ENCODE measurements at regions not wholly inside any gene's neighbourhood (a gene's known extent, or its start where the extent isn't known, plus 50 kb on each side); places are given as distances from the start of the nearest gene placed in this dataset.

GRCh38 chr9:78630966-78631365, 334.0 kb downstream of the PSAT1 start:
- H3K4me2 ChIP-seq (ENCODE audit: unreplicated experiment), result no peak overlapping the region
- no peaks in the 10 kb centered on the region for H3K9me3 ChIP-seq (ENCODE audit: low read depth)
- no peak overlapping the region for H2AFZ ChIP-seq
- H3K4me3 ChIP-seq, result no peak overlapping the region
- TF ChIP-seq EZH2 (IDR thresholded peaks at IDR 0.05; ENCODE audit: insufficient read depth, poor library complexity, severe bottlenecking), result no peak
- TF ChIP-seq EZH2phosphoT487 (IDR thresholded peaks at IDR 0.05; ENCODE audit: insufficient read depth, low read depth), result no peak
- H3K9ac ChIP-seq, result no peak overlapping the region
- H3F3A ChIP-seq (ENCODE audit: insufficient read depth), result no peaks in the 10 kb centered on the region
- WGBS, 2 experiments (ENCODE audit: low coverage in 1 of 2, low lambda C conversion rate in 2 of 2, missing lambda C conversion rate in 2 of 2), result 41 to 52% methylated on average over 4 of the region's 4 CpGs
- no peaks in the 10 kb centered on the region for H3K79me2 ChIP-seq (ENCODE audit: insufficient read depth)
- H3K27me3 ChIP-seq (replicated peaks; ENCODE audit: insufficient read depth), result no peaks in the 10 kb centered on the region
- H3K4me1 ChIP-seq (ENCODE audit: insufficient read depth), result no peaks in the 10 kb centered on the region
- in situ Hi-C loops (cut with MboI), result no loop called here
- no peaks in the 10 kb centered on the region for H4K20me1 ChIP-seq (ENCODE audit: insufficient read depth)
- H3K36me3 ChIP-seq (ENCODE audit: low read depth), result no peaks in the 10 kb centered on the region
- DNase-seq, result no peak
- no peak overlapping the region for H3K27ac ChIP-seq
- no peaks in the 10 kb centered on the region for H3K9me2 ChIP-seq (ENCODE audit: insufficient read depth)

- in situ Hi-C loops (cut with MboI), result no loop called here
- no peaks in the 10 kb centered on the region for H3K9me2 ChIP-seq (ENCODE audit: insufficient read depth)
- no peaks in the 10 kb centered on the region for H3F3A ChIP-seq (ENCODE audit: insufficient read depth)
- TF ChIP-seq EZH2phosphoT487 (IDR thresholded peaks at IDR 0.05; ENCODE audit: insufficient read depth, low read depth), result no peak
- no peak for TF ChIP-seq EZH2 (IDR thresholded peaks at IDR 0.05; ENCODE audit: insufficient read depth, poor library complexity, severe bottlenecking)
- WGBS, 2 experiments (ENCODE audit: low coverage in 1 of 2, low lambda C conversion rate in 2 of 2, missing lambda C conversion rate in 2 of 2), result 32 to 47% methylated on average over 4 of the region's 4 CpGs
- H3K4me3 ChIP-seq, result no peak overlapping the region
- H3K36me3 ChIP-seq (ENCODE audit: low read depth), result no peaks in the 10 kb centered on the region
- no peaks in the 10 kb centered on the region for H3K9me3 ChIP-seq (ENCODE audit: low read depth)
- H3K27ac ChIP-seq, result no peak overlapping the region
- H4K20me1 ChIP-seq (ENCODE audit: insufficient read depth), result no peaks in the 10 kb centered on the region
- no peak overlapping the region for H3K9ac ChIP-seq
- H2AFZ ChIP-seq, result no peak overlapping the region
- H3K27me3 ChIP-seq (replicated peaks; ENCODE audit: insufficient read depth), result no peaks in the 10 kb centered on the region
- no peak for DNase-seq
- no peaks in the 10 kb centered on the region for H3K4me1 ChIP-seq (ENCODE audit: insufficient read depth)
- no peak overlapping the region for H3K4me2 ChIP-seq (ENCODE audit: unreplicated experiment)
- H3K79me2 ChIP-seq (ENCODE audit: insufficient read depth), result no peaks in the 10 kb centered on the region
Observed at GRCh38 chr9:78640728-78641127, 343.8 kb downstream of the PSAT1 start.

- H3K4me1 ChIP-seq (ENCODE audit: insufficient read depth), result no peaks in the 10 kb centered on the region
- H3K9ac ChIP-seq, result no peak overlapping the region
- H3K79me2 ChIP-seq (ENCODE audit: insufficient read depth), result no peaks in the 10 kb centered on the region
- H4K20me1 ChIP-seq (ENCODE audit: insufficient read depth), result no peaks in the 10 kb centered on the region
- no peaks in the 10 kb centered on the region for H3K9me2 ChIP-seq (ENCODE audit: insufficient read depth)
- H3K4me2 ChIP-seq (ENCODE audit: unreplicated experiment), result no peak overlapping the region
- H3F3A ChIP-seq (ENCODE audit: insufficient read depth), result no peaks in the 10 kb centered on the region
- peak; percentile 38 for DNase-seq
- in situ Hi-C loops (cut with MboI), result no loop called here
- H3K27me3 ChIP-seq (replicated peaks; ENCODE audit: insufficient read depth), result no peaks in the 10 kb centered on the region
- H3K36me3 ChIP-seq (ENCODE audit: low read depth), result no peaks in the 10 kb centered on the region
- no peak overlapping the region for H3K27ac ChIP-seq
- H2AFZ ChIP-seq, result no peak overlapping the region
- no peaks in the 10 kb centered on the region for H3K9me3 ChIP-seq (ENCODE audit: low read depth)
- H3K4me3 ChIP-seq, result no peak overlapping the region
- TF ChIP-seq EZH2 (IDR thresholded peaks at IDR 0.05; ENCODE audit: insufficient read depth, poor library complexity, severe bottlenecking) (no peak), EZH2phosphoT487 (IDR thresholded peaks at IDR 0.05; ENCODE audit: insufficient read depth, low read depth) (no peak)
Observed at GRCh38 chr9:78644359-78644758, 347.4 kb downstream of the PSAT1 start.

- 20 to 38% methylated on average over 1 of the region's 1 CpG for WGBS, 2 experiments (ENCODE audit: low coverage in 1 of 2, low lambda C conversion rate in 2 of 2, missing lambda C conversion rate in 2 of 2)
- Histone ChIP-seq H3K27ac (no peak overlapping the region), H2AFZ (no peak overlapping the region), H3K9ac (no peak overlapping the region), H3K9me2 (ENCODE audit: insufficient read depth) (no peaks in the 10 kb centered on the region), H3K4me3 (no peak overlapping the region), H4K20me1 (ENCODE audit: insufficient read depth) (no peaks in the 10 kb centered on the region), H3K79me2 (ENCODE audit: insufficient read depth) (no peaks in the 10 kb centered on the region), H3K9me3 (ENCODE audit: low read depth) (no peaks in the 10 kb centered on the region), H3K36me3 (ENCODE audit: low read depth) (no peaks in the 10 kb centered on the region), H3K27me3 (replicated peaks; ENCODE audit: insufficient read depth) (no peaks in the 10 kb centered on the region), H3K4me1 (ENCODE audit: insufficient read depth) (no peaks in the 10 kb centered on the region), H3K4me2 (ENCODE audit: unreplicated experiment) (no peak overlapping the region), H3F3A (ENCODE audit: insufficient read depth) (no peaks in the 10 kb centered on the region)
- in situ Hi-C loops (cut with MboI), result no loop called here
- DNase-seq, result no peak
- no peak for TF ChIP-seq EZH2phosphoT487 (IDR thresholded peaks at IDR 0.05; ENCODE audit: insufficient read depth, low read depth)
Observed at GRCh38 chr9:78654324-78654723, 357.4 kb downstream of the PSAT1 start.

GRCh38 chr9:78663369-78663768, 366.4 kb downstream of the PSAT1 start:
- 73 to 76% methylated on average over 3 of the region's 3 CpGs for WGBS, 2 experiments (ENCODE audit: low coverage in 1 of 2, low lambda C conversion rate in 2 of 2, missing lambda C conversion rate in 2 of 2)
- Histone ChIP-seq H3K4me2 (ENCODE audit: unreplicated experiment) (no peak overlapping the region), H4K20me1 (ENCODE audit: insufficient read depth) (no peaks in the 10 kb centered on the region), H3K4me1 (ENCODE audit: insufficient read depth) (peaks cover 16% of the 10 kb centered on the region), H2AFZ (no peak overlapping the region), H3K36me3 (ENCODE audit: low read depth) (no peaks in the 10 kb centered on the region), H3K79me2 (ENCODE audit: insufficient read depth) (no peaks in the 10 kb centered on the region), H3K27ac (no peak overlapping the region), H3K9ac (no peak overlapping the region), H3K4me3 (no peak overlapping the region), H3K9me3 (ENCODE audit: low read depth) (no peaks in the 10 kb centered on the region), H3K9me2 (ENCODE audit: insufficient read depth) (no peaks in the 10 kb centered on the region), H3F3A (ENCODE audit: insufficient read depth) (peaks cover 7% of the 10 kb centered on the region; the same call in 1 of the 2 replicates), H3K27me3 (replicated peaks; ENCODE audit: insufficient read depth) (no peaks in the 10 kb centered on the region)
- in situ Hi-C loops (cut with MboI), result no loop called here
- TF ChIP-seq EZH2 (IDR thresholded peaks at IDR 0.05; ENCODE audit: insufficient read depth, poor library complexity, severe bottlenecking) (no peak), EZH2phosphoT487 (IDR thresholded peaks at IDR 0.05; ENCODE audit: insufficient read depth, low read depth) (no peak)
- no peak for DNase-seq

Data from GM23248 (cell line).